GM13977 (cell line): ENCODE measurements at regions not wholly inside any gene's neighbourhood (a gene's known extent, or its start where the extent isn't known, plus 50 kb on each side); places are given as distances from the start of the nearest gene placed in this dataset.
"Not testable (repeated sequence)": the region's sequence is repeated elsewhere in the genome, so short reads cannot be mapped to it uniquely, and the experiment has no call there.

Experiments
- DNase-seq: peaks from one replicate; pipeline ENCODE4 v3.0.0; 2012; ENCODE audit warnings: low spot score
- CTCF ChIP-seq: IDR thresholded peaks from 2 replicates; pipeline ENCODE4 v1.5.1; 2012; ENCODE audit warnings: mild to moderate bottlenecking, control low read depth; ENCODE audit not compliant: insufficient read depth; ENCODE audit errors: extremely low read depth, missing control alignments
- in situ Hi-C: fragments of 300-500 bp; cut with MboI; formaldehyde crosslinking; loops from one replicate; pipeline ENCODE4 v1.12.0; 2022; ENCODE audit warnings: low sequenced_read_pairs, low pct_unique_long_range_greater_than_20kb, mixed read lengths, inconsistent platforms; ENCODE audit not compliant: unreplicated experiment

- DNase-seq, in situ Hi-C loops: not testable (repeated sequence)
Measured at GRCh38 chr16:33773966-33774365, 314.6 kb downstream of the TP53TG3F start.

GRCh38 chr16:33774724-33775123 lies 315.3 kb downstream of the TP53TG3F start:
- in situ Hi-C loops, DNase-seq: not testable (repeated sequence)

- DNase-seq, in situ Hi-C loops: not testable (repeated sequence)
Measured at GRCh38 chr16:33816328-33816944, 357.0 kb downstream of the TP53TG3F start.

GRCh38 chr16:33824736-33825135 lies 365.3 kb downstream of the TP53TG3F start:
- DNase-seq, in situ Hi-C loops: not testable (repeated sequence)

GRCh38 chr16:33827522-33827921 lies 368.1 kb downstream of the TP53TG3F start:
- in situ Hi-C loops: not testable (repeated sequence)

GRCh38 chr16:33839157-33839556 lies 379.7 kb downstream of the TP53TG3F start:
- in situ Hi-C loops: not testable (repeated sequence)

More at GRCh38 chr16:33827522-33827921, 368.1 kb downstream of the TP53TG3F start:
- DNase-seq: not testable (repeated sequence)

GRCh38 chr16:33844533-33844932 lies 385.1 kb downstream of the TP53TG3F start:
- TF ChIP-seq CTCF: peak; percentile 49
- in situ Hi-C loops, DNase-seq: not testable (repeated sequence)

More at GRCh38 chr16:33839157-33839556, 379.7 kb downstream of the TP53TG3F start:
- not testable (repeated sequence) for DNase-seq
